ENCODE measurements at regions not wholly inside any gene's neighbourhood (a gene's known extent, or its start where the extent isn't known, plus 50 kb on each side); places are given as distances from the start of the nearest gene placed in this dataset.

GRCh38 chr2:128930101-128930500, 611.4 kb upstream of the HS6ST1 start:
- no peak for TF ChIP-seq USF1 (IDR thresholded peaks at IDR 0.05; ENCODE audit: borderline replicate concordance, low read depth)
- no peak for TF ChIP-seq CTCF (IDR thresholded peaks at IDR 0.05)
- TF ChIP-seq SIN3A (IDR thresholded peaks at IDR 0.05; ENCODE audit: borderline replicate concordance, low read depth, low read length) = no peak
- no peak for TF ChIP-seq SMC3 (IDR thresholded peaks at IDR 0.05; ENCODE audit: low read depth, low read length)
- TF ChIP-seq USF2 (IDR thresholded peaks at IDR 0.05; ENCODE audit: borderline replicate concordance, low read depth, low read length) = no peak
- no peak for TF ChIP-seq YY1 (IDR thresholded peaks at IDR 0.05; ENCODE audit: low read depth)

Measured in SK-N-SH (cell line).